ENCODE measurements at regions not wholly inside any gene's neighbourhood (a gene's known extent, or its start where the extent isn't known, plus 50 kb on each side); places are given as distances from the start of the nearest gene placed in this dataset.

GRCh38 chr1:182249201-182249676 lies 142.4 kb downstream of the GLUL start (continued):
- TF ChIP-seq ZNF592 (IDR thresholded peaks at IDR 0.05), result peak; percentile 76

- TF ChIP-seq NR2C2 (CRISPR knock-in tag; IDR thresholded peaks at IDR 0.05) (no peak), NR2C2 (tag; IDR thresholded peaks at IDR 0.05) (0 out of 2 replicates have a peak, but pooled peaks have one; percentile 29), E2F3 (CRISPR knock-in tag; IDR thresholded peaks at IDR 0.05) (no peak)
- no peak for DNase-seq (ENCODE audit: extremely low read depth in 1 of 4, low spot score in 3 of 4)
- Histone ChIP-seq H3K27me3 (ENCODE audit: control insufficient read depth in 2 of 2, insufficient read depth in 2 of 2, low read length in 2 of 2) (no peaks in the 10 kb centered on the region), H3K9me3 (replicated peaks; ENCODE audit: control insufficient read depth, insufficient read depth, low read depth, low read length) (no peaks in the 10 kb centered on the region), H3K27ac (ENCODE audit: extremely low read depth, low read depth, low read length) (no peak overlapping the region), H3K4me2 (ENCODE audit: insufficient read depth, low read length) (no peak overlapping the region), H3K9ac (ENCODE audit: insufficient read depth in 1 of 2, low read depth in 2 of 2, low read length in 2 of 2) (no peak overlapping the region), H3K9me1 (ENCODE audit: control insufficient read depth, insufficient read depth, low read length) (no peaks in the 10 kb centered on the region), H3K4me1 (replicated peaks in 1 of 2; ENCODE audit: control insufficient read depth in 2 of 2, insufficient read depth in 2 of 2, low read length in 2 of 2) (peaks cover 4 to 14% of the 10 kb centered on the region in 2 experiments; a peak in 3 of 5 replicates), H3K79me2 (ENCODE audit: control insufficient read depth, insufficient read depth, low read length) (no peaks in the 10 kb centered on the region), H3K36me3 (ENCODE audit: control insufficient read depth, insufficient read depth, low read length) (no peaks in the 10 kb centered on the region), H4K20me1 (replicated peaks; ENCODE audit: control insufficient read depth, insufficient read depth, low read length) (no peaks in the 10 kb centered on the region), H3K4me3 (no peak overlapping the region), H2AFZ (ENCODE audit: low read depth, low read length) (peak overlapping the region; percentile 87)
- in situ Hi-C loops (cut with MboI) (no loop called here), intact Hi-C loops (cut with micrococcal nuclease) (no loop called here)
- no peak; the same call in 2 of the 3 replicates for ATAC-seq
- no peak for FAIRE-seq
- 74% methylated on average over 5 of the region's 5 CpGs for WGBS (ENCODE audit: insufficient coverage, low coverage, missing lambda C conversion rate)
- ChIA-PET POLR2A (interaction anchor here (0.6 to 2.2 kb wide), 8 partner anchors 8 to 98 kb away, joined by 3 to 9 read pairs (median 4); no protein-coding TSS in a partner anchor), CTCF (ENCODE audit: low intra/inter-chr PET ratio) (no interaction called here)
- BruUV-seq (replicated peaks), result no TSS peak
Measured at GRCh38 chr1:182248721-182249120, 142.9 kb downstream of the GLUL start.

Measured in K562 (cell line).